HEK293 (cell line): ENCODE measurements at regions not wholly inside any gene's neighbourhood (a gene's known extent, or its start where the extent isn't known, plus 50 kb on each side); places are given as distances from the start of the nearest gene placed in this dataset.

Experiments
- CTCF ChIA-PET: fragments of 350-600 bp; formaldehyde crosslinking; extraction: SDS; loops from one replicate; lab custom pipeline; 2021; ENCODE audit warnings: antibody characterized with exemption; lab: Yijun Ruan, JAX
- POLR2A ChIA-PET: fragments of 300-600 bp; formaldehyde crosslinking; extraction: SDS; loops from one replicate; lab custom pipeline; 2020; ENCODE audit warnings: antibody characterized with exemption, inconsistent platforms; lab: Yijun Ruan, JAX
- H3K27ac ChIP-seq: fragments of 200-500 bp; sonication (Bioruptor generic); 2 replicates; pipeline ENCODE4 v1.5.1; 2014; ENCODE audit warnings: low read depth, low read length, control low read depth, inconsistent platforms; ENCODE audit errors: extremely low read depth
- H3K36me3 ChIP-seq, 2 experiments: fragments of 200-500 bp in 1 of 2; sonication (Bioruptor generic) in 1 of 2; 1 replicate in 1 of 2; 2 replicates in 1 of 2; pipeline ENCODE4 v1.5.1; 2014 to 2017; ENCODE audit warnings: inconsistent platforms in 2 of 2, low read length in 2 of 2; ENCODE audit not compliant: control insufficient read depth in 2 of 2, insufficient read depth in 1 of 2
- H3K4me1 ChIP-seq: fragments of 200-500 bp; sonication (Bioruptor generic); 2 replicates; pipeline ENCODE4 v1.5.1; 2014; ENCODE audit warnings: mild to moderate bottlenecking, low read length, inconsistent platforms; ENCODE audit not compliant: control insufficient read depth, insufficient read depth
- H3K4me3 ChIP-seq: 2 replicates; pipeline ENCODE4 v1.5.1; 2011; ENCODE audit warnings: low read depth, mild to moderate bottlenecking, control low read depth, low read length, moderate library complexity
- H3K9me3 ChIP-seq: fragments of 200-500 bp; sonication (Bioruptor generic); 2 replicates; pipeline ENCODE4 v1.5.1; 2014; ENCODE audit warnings: low read depth, low read length, inconsistent platforms; ENCODE audit not compliant: control insufficient read depth, insufficient read depth
- HOXD13 ChIP-seq: sonication (generic); formaldehyde crosslinking; IDR thresholded peaks from 2 replicates; pipeline ENCODE4 v1.8.0; 2022; ENCODE audit warnings: missing genetic modification reagents, borderline replicate concordance
- KLF7 ChIP-seq: fragments of 450-650 bp; formaldehyde crosslinking; IDR thresholded peaks from 2 replicates; pipeline ENCODE4 v1.5.1; 2016; ENCODE audit warnings: missing biosample characterization, missing genetic modification characterization, borderline replicate concordance
- SCRT2 ChIP-seq: fragments of 450-650 bp; formaldehyde crosslinking; IDR thresholded peaks from 2 replicates; pipeline ENCODE4 v1.5.1; 2016; ENCODE audit warnings: missing biosample characterization, missing genetic modification characterization
- ZBTB44 ChIP-seq: fragments of 450-650 bp; IDR thresholded peaks from 2 replicates; pipeline ENCODE4 v1.5.1; 2018; ENCODE audit warnings: missing biosample characterization, mild to moderate bottlenecking, missing genetic modification characterization
- ZFP69B ChIP-seq: fragments of 450-650 bp; formaldehyde crosslinking; IDR thresholded peaks from 2 replicates; pipeline ENCODE4 v1.5.1; 2016; ENCODE audit warnings: missing biosample characterization, missing genetic modification characterization
- ZNF138 ChIP-seq: fragments of 450-650 bp; formaldehyde crosslinking; IDR thresholded peaks from 2 replicates; pipeline ENCODE4 v1.5.1; 2016; ENCODE audit warnings: missing biosample characterization, missing genetic modification characterization, borderline replicate concordance
- ZNF140 ChIP-seq: fragments of 450-650 bp; formaldehyde crosslinking; IDR thresholded peaks from 2 replicates; pipeline ENCODE4 v1.5.1; 2016; ENCODE audit warnings: missing biosample characterization, missing genetic modification characterization
- ZNF221 ChIP-seq: fragments of 450-650 bp; formaldehyde crosslinking; IDR thresholded peaks from 2 replicates; pipeline ENCODE4 v1.5.1; 2017; ENCODE audit warnings: missing biosample characterization, missing genetic modification characterization, borderline replicate concordance
- ZNF239 ChIP-seq: fragments of 450-650 bp; formaldehyde crosslinking; IDR thresholded peaks from 2 replicates; pipeline ENCODE4 v1.5.1; 2016; ENCODE audit warnings: missing biosample characterization, missing genetic modification characterization
- ZNF341 ChIP-seq: fragments of 450-650 bp; formaldehyde crosslinking; IDR thresholded peaks from 2 replicates; pipeline ENCODE4; 2016; ENCODE audit warnings: low read depth, missing biosample characterization, missing genetic modification characterization
- ZNF518A ChIP-seq: fragments of 450-650 bp; formaldehyde crosslinking; conservative IDR thresholded peaks from 2 replicates; pipeline ENCODE4 v1.5.1; 2016; ENCODE audit warnings: low read depth, missing biosample characterization, missing genetic modification characterization
- ZNF521 ChIP-seq: fragments of 450-650 bp; formaldehyde crosslinking; IDR thresholded peaks from 2 replicates; pipeline ENCODE4 v1.5.1; 2017; ENCODE audit warnings: missing biosample characterization, mild to moderate bottlenecking, missing genetic modification characterization
- ZNF585B ChIP-seq: fragments of 450-650 bp; formaldehyde crosslinking; IDR thresholded peaks from 2 replicates; pipeline ENCODE4 v1.5.1; 2016; ENCODE audit warnings: missing biosample characterization, missing genetic modification characterization
- ZNF610 ChIP-seq: fragments of 450-650 bp; formaldehyde crosslinking; IDR thresholded peaks from 2 replicates; pipeline ENCODE4 v1.5.1; 2016; ENCODE audit warnings: missing biosample characterization, missing genetic modification characterization, borderline replicate concordance
- ZNF76 ChIP-seq: fragments of 450-650 bp; formaldehyde crosslinking; IDR thresholded peaks from 2 replicates; pipeline ENCODE4; 2016; ENCODE audit warnings: low read depth, missing biosample characterization, missing genetic modification characterization, borderline replicate concordance
- ZNF768 ChIP-seq: fragments of 450-650 bp; formaldehyde crosslinking; IDR thresholded peaks from 2 replicates; pipeline ENCODE4 v1.5.1; 2018; ENCODE audit warnings: missing biosample characterization, mild to moderate bottlenecking, missing genetic modification characterization
- TF ChIP-seq, protein P1 (sequence below): fragments of 450-650 bp; formaldehyde crosslinking; IDR thresholded peaks from 2 replicates; pipeline ENCODE4 v1.5.1; 2016; ENCODE audit warnings: missing biosample characterization, missing genetic modification characterization

- Histone ChIP-seq H3K27ac (no peak overlapping the region), H3K9me3 (no peaks in the 10 kb centered on the region), H3K4me1 (no peaks in the 10 kb centered on the region), H3K36me3 (no peaks in the 10 kb centered on the region), H3K4me3 (no peak overlapping the region)
- CTCF ChIA-PET: interaction anchor here (1.2 kb wide), 1 partner anchor 271 kb away, joined by 3 read pairs; no protein-coding TSS in a partner anchor
- TF ChIP-seq ZBTB44 (tag by site-specific recombination) (no peak), ZFP69B (no peak), ZNF521 (tag by site-specific recombination) (no peak), ZNF138 (tag by site-specific recombination) (no peak), ZNF518A (tag by site-specific recombination) (no peak), ZNF221 (tag by site-specific recombination) (no peak), ZNF140 (no peak), ZNF341 (tag by site-specific recombination) (no peak), ZNF239 (no peak), ZNF76 (tag by site-specific recombination) (no peak), HOXD13 (CRISPR knock-in tag) (no peak), ZNF768 (tag by site-specific recombination) (no peak)
- TF ChIP-seq, protein P1, sequence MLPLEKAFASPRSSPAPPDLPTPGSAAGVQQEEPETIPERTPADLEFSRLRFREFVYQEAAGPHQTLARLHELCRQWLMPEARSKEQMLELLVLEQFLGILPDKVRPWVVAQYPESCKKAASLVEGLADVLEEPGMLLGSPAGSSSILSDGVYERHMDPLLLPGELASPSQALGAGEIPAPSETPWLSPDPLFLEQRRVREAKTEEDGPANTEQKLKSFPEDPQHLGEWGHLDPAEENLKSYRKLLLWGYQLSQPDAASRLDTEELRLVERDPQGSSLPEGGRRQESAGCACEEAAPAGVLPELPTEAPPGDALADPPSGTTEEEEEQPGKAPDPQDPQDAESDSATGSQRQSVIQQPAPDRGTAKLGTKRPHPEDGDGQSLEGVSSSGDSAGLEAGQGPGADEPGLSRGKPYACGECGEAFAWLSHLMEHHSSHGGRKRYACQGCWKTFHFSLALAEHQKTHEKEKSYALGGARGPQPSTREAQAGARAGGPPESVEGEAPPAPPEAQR (tag by site-specific recombination): no peak
- POLR2A ChIA-PET: no interaction called here
Measured at GRCh38 chr15:91435113-91435512, 335.1 kb downstream of the SV2B start.

DNA sequence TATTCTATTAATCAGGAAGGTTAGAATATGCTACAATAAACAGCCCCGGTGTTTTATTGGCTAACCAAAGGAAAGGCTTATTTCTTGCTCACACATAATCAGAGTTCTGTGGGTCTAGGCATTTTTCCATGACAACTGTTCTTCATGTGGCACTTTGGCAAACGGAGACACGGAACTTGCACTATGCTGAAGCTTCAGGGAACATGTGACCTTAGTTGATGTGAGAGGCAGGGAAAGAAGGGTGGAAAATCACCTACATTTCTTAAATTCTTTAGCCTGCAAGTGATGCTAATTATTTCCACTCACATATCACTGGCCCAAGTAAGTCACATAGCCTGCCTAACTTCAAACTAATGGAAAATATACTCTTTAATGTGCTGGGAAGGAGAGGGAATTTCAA lies 344.6 kb downstream of the SV2B start:
- Histone ChIP-seq H3K9me3 (no peaks in the 10 kb centered on the region), H3K27ac (no peak overlapping the region), H3K4me1 (no peaks in the 10 kb centered on the region), H3K4me3 (no peak overlapping the region), H3K36me3 (no peaks in the 10 kb centered on the region)
- TF ChIP-seq ZNF585B (tag by site-specific recombination): no peak
- TF ChIP-seq SCRT2: no peak
- no peak for TF ChIP-seq KLF7 (tag by site-specific recombination)
- TF ChIP-seq ZNF610 (tag by site-specific recombination): no peak
- CTCF ChIA-PET: interaction anchor here (0.7 kb wide), 1 partner anchor 214 kb away, joined by 4 read pairs; no protein-coding TSS in a partner anchor
- POLR2A ChIA-PET: no interaction called here
